ENCODE measurements at regions not wholly inside any gene's neighbourhood (a gene's known extent, or its start where the extent isn't known, plus 50 kb on each side); places are given as distances from the start of the nearest gene placed in this dataset.

DNA sequence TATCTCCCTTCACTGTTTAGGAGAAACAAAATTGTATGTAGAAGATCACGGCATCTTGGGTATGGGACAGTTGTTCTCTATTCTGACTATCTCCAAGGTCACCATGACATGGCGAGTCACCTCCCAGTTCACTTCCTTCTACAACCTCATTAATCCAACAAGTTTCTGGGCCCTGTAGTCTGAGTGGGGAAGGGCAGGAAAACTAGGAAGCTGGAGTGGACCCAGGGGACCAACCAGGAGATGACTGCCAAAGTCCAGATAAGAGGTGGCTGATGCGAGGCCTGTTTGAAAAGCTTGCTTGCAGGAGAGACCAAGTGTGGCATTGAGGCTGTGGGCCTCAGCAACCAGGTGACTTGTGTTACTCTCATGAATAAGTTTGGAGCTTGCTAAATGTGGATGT lies 584.9 kb downstream of the TNS3 start:
- TF ChIP-seq CTCF (IDR thresholded peaks at IDR 0.05) (no peak), POLR2A (IDR thresholded peaks at IDR 0.05) (no peak)

All from thyroid gland (tissue), 4 donors.